GM19023 (cell line): ENCODE measurements at regions not wholly inside any gene's neighbourhood (a gene's known extent, or its start where the extent isn't known, plus 50 kb on each side); places are given as distances from the start of the nearest gene placed in this dataset.
"Not testable (repeated sequence)": the region's sequence is repeated elsewhere in the genome, so short reads cannot be mapped to it uniquely, and the experiment has no call there.

Experiments used
- ATAC-seq: cut with Tn5 transposase; IDR thresholded peaks from one replicate; pipeline ENCODE4 v1.9.1; 2021; ENCODE audit warnings: mild to moderate bottlenecking, moderate library complexity; ENCODE audit not compliant: unreplicated experiment

GRCh38 chr15:92820236-92821021 is 79.7 kb upstream of the CHD2 start:
- peak; percentile 89 for ATAC-seq

GRCh38 chr15:92821491-92822116 is 78.5 kb upstream of the CHD2 start:
- ATAC-seq: no peak

GRCh38 chr15:92822216-92823144 is 77.6 kb upstream of the CHD2 start:
- ATAC-seq: no peak

GRCh38 chr15:92825985-92826384 is 74.1 kb upstream of the CHD2 start:
- ATAC-seq: no peak

- ATAC-seq: not testable (repeated sequence)
Observed at GRCh38 chr15:92827991-92828390, 72.1 kb upstream of the CHD2 start.

GRCh38 chr15:92829875-92830274 is 70.2 kb upstream of the CHD2 start:
- ATAC-seq: no peak

- no peak for ATAC-seq
Observed at GRCh38 chr15:92831336-92831654, 68.8 kb upstream of the CHD2 start.

GRCh38 chr15:92831655-92832328 is 68.3 kb upstream of the CHD2 start:
- peak; percentile 97 for ATAC-seq

- ATAC-seq: no peak
Observed at GRCh38 chr15:92833106-92833433, 67.1 kb upstream of the CHD2 start.

GRCh38 chr15:92833493-92834271 is 66.4 kb upstream of the CHD2 start:
- no peak for ATAC-seq

GRCh38 chr15:92839696-92840095 is 60.4 kb upstream of the CHD2 start:
- ATAC-seq: peak; percentile 79

- ATAC-seq: no peak
Observed at GRCh38 chr15:92840149-92840548, 60.0 kb upstream of the CHD2 start.

GRCh38 chr15:92843326-92843725 is 56.8 kb upstream of the CHD2 start:
- ATAC-seq: no peak

- no peak for ATAC-seq
Observed at GRCh38 chr15:92843814-92844213, 56.3 kb upstream of the CHD2 start.

GRCh38 chr15:92845126-92845508 is 55.0 kb upstream of the CHD2 start:
- ATAC-seq: no peak

GRCh38 chr15:92846741-92847140 is 53.4 kb upstream of the CHD2 start:
- ATAC-seq: no peak

GRCh38 chr15:92847841-92848240 is 52.3 kb upstream of the CHD2 start:
- ATAC-seq: no peak

GRCh38 chr15:92848464-92848851 is 51.7 kb upstream of the CHD2 start:
- ATAC-seq: no peak

- ATAC-seq: peak; percentile 81
Observed at GRCh38 chr15:92848852-92849598, 51.1 kb upstream of the CHD2 start.

- not testable (repeated sequence) for ATAC-seq
Observed at GRCh38 chr15:92850218-92850617, 49.9 kb upstream of the CHD2 start.
